AG09319 (cell line): ENCODE measurements at regions not wholly inside any gene's neighbourhood (a gene's known extent, or its start where the extent isn't known, plus 50 kb on each side); places are given as distances from the start of the nearest gene placed in this dataset.

Experiments
- DNase-seq: peaks from one replicate; pipeline ENCODE4 v3.0.0-alpha.2; 2010; ENCODE audit warnings: low read depth; ENCODE audit errors: extremely low read depth
- CTCF ChIP-seq: IDR thresholded peaks from 2 replicates; pipeline ENCODE4 v1.5.1; 2011; ENCODE audit warnings: low read depth, mild to moderate bottlenecking, inconsistent platforms, low read length, moderate library complexity

- no peak for TF ChIP-seq CTCF
- DNase-seq = no peak
Observed at GRCh38 chr14:71338153-71338552, 430.9 kb downstream of the PCNX1 start.

GRCh38 chr14:71339650-71340415 lies 432.6 kb downstream of the PCNX1 start:
- DNase-seq = no peak
- TF ChIP-seq CTCF = no peak

- no peak for DNase-seq
- TF ChIP-seq CTCF = no peak
Observed at GRCh38 chr14:71341156-71341555, 433.9 kb downstream of the PCNX1 start.

GRCh38 chr14:71343724-71344123 lies 436.5 kb downstream of the PCNX1 start:
- TF ChIP-seq CTCF = no peak
- no peak for DNase-seq

- TF ChIP-seq CTCF = no peak
- DNase-seq = no peak
Observed at GRCh38 chr14:71344506-71344905, 437.2 kb downstream of the PCNX1 start.

GRCh38 chr14:71346685-71347084 lies 439.4 kb downstream of the PCNX1 start:
- no peak for TF ChIP-seq CTCF
- DNase-seq = no peak

- TF ChIP-seq CTCF = no peak
- no peak for DNase-seq
Observed at GRCh38 chr14:71348394-71348793, 441.1 kb downstream of the PCNX1 start.
